ENCODE measurements at regions not wholly inside any gene's neighbourhood (a gene's known extent, or its start where the extent isn't known, plus 50 kb on each side); places are given as distances from the start of the nearest gene placed in this dataset.

GRCh38 chr14:84671776-84672175, 858.2 kb upstream of the FLRT2 start:
- DNase-seq (ENCODE audit: low read depth): no peak

GRCh38 chr14:84674636-84675035, 855.3 kb upstream of the FLRT2 start:
- no peak for DNase-seq (ENCODE audit: low read depth)

- no peak for DNase-seq (ENCODE audit: low read depth)
Measured at GRCh38 chr14:84686550-84686949, 843.4 kb upstream of the FLRT2 start.

GRCh38 chr14:84688297-84689025, 841.5 kb upstream of the FLRT2 start:
- no peak for DNase-seq (ENCODE audit: low read depth)

GRCh38 chr14:84694161-84694560, 835.8 kb upstream of the FLRT2 start:
- DNase-seq (ENCODE audit: low read depth): no peak

DNA sequence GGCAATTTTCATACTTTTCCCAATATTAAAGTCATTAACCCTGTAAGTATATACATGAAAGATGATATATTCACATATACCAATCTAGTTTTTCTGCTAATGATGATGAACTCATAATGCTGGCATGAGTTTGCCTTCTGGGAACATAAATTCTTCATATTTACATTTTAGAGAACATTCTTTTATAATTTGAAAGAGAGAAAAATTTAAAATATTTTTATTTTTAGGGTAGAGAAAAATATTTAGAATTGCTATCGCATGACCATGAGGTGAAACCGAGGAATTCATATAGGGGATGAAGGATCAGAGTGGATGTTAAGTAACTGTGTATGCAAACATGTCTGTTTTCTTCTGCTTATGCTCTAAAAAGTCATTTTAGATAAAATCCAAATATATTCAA, 825.3 kb upstream of the FLRT2 start:
- no peak for DNase-seq (ENCODE audit: low read depth)

DNA sequence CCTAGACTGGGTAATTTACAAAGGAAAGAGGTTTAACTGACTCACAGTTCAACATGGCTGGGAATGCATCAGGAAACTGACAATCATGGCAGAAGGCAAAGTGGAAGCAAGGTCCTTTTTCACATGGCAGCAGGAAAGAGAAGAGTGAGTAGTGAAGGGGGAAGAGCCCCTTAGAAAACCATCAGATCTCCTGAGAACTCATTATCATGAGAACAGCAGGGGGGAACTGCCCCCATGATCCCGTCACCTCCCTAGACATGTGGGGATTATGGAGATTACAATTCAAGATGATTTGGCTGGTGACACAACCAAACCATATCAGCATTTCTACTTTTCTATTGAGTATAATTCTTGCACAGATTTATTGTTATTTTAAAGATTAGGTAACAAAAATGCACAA, 822.1 kb upstream of the FLRT2 start:
- no peak for DNase-seq (ENCODE audit: low read depth)

- no peak for DNase-seq (ENCODE audit: low read depth)
Measured at GRCh38 chr14:84708865-84709264, 821.1 kb upstream of the FLRT2 start.

DNA sequence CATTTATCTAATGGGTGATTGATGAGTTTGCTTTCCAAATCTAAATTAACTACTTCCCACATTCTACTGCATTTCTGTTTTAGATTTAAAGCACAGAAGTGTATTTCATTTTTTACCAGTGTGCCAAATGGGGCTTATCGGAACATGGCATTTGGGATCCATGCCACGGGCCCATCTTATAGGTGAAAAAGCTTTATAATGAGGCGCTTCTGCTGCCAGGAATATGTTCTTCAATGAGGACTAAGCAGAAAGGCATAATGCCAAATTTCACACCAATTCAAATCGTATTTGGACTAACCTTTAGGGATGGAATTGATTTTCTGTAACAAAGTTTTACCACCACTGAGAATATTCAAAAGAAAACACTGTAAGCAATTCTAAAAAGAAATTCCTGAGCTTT, 803.5 kb upstream of the FLRT2 start:
- DNase-seq (ENCODE audit: low read depth): no peak

DNA sequence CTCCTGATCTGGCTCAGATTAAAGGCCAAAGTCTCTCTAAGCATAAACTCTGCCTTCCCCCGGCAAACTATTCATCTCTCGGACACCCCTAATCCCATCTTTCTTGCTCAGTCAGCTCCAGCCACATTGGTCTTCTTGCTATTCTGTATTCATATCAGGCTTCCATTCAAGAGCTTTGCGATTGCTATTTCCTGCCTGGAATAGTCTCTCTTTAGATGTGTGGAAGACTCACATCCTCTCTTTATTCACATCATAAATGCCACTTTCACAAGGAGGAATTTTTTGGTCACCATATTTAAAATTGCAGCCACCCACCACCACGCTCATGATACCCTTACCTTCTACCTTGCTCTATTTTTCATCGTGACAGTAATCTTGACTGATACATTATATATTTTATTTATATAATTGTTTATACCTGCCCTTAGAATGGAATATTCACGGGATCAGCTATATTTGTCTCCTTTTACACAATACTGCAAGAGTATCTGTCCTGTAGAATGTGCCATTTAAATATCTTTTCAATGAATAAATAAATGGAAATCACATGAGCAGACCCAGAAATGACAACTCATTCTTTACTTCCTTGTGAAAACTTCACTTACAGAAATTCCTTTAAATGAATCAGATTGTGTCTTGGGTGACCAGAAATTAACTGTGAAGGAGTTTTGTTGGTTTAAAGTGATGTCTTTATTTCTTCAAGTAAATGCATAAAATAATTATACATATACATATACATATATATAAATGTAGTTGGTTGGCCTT, 780.6 kb upstream of the FLRT2 start:
- DNase-seq (ENCODE audit: low read depth): no peak

DNA sequence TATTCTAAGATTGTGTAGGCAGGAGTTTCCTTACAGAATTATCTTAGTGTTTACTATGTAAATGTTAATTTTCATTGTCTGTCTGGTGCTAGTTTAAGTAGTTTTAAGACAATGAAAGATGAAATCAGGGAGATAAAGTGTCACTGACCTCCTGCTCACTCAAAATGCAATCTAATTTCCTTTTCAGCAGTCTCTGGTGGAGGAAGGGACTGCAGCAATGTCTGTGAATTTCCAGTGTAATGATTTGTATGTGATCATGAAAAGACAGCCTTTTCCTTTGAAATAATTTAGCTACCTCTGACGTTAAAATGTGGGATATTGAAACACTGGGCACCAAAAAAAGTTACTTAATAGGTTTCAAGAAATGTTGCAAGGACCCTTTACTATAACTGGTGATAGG, 779.7 kb upstream of the FLRT2 start:
- DNase-seq (ENCODE audit: low read depth): no peak

DNA sequence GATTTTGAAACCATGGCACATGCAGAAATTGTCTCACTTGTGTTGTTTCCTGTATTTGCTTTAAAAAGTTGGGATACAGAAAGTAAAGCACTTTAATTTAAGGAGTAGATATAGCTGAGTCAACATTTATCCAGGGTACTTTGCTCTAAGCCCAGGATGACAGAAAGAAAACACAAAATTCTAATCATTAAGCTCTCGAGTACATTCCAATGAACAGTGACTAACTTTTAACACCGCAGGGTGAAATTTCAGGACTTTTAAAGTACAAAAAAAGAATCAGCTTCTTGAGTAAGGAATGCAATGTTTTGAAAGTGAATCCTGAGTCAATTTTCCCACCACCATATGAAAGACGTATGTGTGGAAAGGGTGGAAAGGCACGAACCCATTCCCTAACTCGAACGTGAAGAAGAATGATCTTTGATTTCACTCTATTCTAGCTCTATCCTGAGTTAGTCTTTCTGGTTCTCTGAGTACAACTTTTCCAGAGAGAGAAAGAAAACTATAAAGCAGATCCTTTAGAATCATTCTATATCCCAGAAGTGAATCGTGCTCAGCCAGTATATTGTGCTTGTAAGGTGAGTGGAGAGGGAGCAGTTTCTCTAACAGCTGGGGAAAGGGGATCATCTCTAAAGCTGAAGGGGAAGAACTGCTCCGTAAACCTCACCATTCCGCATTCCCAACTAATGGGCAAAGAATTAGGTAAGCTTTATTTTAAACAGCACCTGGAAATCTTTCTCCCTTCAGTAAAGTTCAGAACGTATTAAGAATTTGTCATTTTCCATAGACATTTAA, 779.0 kb upstream of the FLRT2 start:
- no peak for DNase-seq (ENCODE audit: low read depth)

GRCh38 chr14:84751745-84752144, 778.2 kb upstream of the FLRT2 start:
- DNase-seq (ENCODE audit: low read depth): no peak

- no peak for DNase-seq (ENCODE audit: low read depth)
Measured at GRCh38 chr14:84760489-84761126, 769.3 kb upstream of the FLRT2 start.

GRCh38 chr14:84767434-84767833, 762.5 kb upstream of the FLRT2 start:
- no peak for DNase-seq (ENCODE audit: low read depth)

DNA sequence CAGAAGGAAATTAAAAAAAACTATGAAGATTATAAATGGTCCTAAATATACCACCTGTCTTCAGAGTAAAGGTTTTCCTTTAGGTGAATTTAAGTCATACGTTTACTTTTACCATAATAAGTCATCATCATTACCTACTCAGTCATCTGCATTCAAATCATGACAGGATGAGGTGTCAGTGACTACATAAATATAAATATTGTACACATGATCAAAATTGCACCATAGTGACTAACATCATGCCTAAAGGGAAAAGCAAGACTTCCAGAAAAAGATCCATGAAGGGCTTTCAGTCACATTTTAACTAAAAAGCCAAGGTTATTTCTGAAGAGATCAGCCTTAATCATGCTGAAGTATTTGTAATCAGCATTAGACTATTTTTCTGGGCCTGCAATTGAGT, 759.9 kb upstream of the FLRT2 start:
- DNase-seq (ENCODE audit: low read depth): no peak

DNA sequence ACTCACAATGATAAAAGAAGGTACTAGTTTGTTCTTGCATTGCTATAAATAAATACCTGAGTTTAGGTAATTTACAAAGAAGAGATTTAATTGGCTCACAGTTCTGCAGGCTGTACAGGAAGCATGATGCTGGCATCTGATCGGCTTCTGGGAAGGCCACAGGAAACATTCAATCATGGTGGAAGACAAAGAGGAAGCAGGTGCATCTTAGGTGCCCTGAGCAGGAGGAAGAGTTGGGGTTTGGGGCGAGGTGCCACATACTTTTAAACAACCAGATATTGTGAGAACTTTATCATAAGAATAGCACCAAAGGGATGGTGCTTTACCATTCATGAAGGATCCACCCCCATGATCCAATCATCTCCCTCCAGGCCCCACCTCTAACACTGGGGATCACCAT, 752.6 kb upstream of the FLRT2 start:
- DNase-seq (ENCODE audit: low read depth): no peak

GRCh38 chr14:84782902-84783301, 747.0 kb upstream of the FLRT2 start:
- no peak for DNase-seq (ENCODE audit: low read depth)

DNA sequence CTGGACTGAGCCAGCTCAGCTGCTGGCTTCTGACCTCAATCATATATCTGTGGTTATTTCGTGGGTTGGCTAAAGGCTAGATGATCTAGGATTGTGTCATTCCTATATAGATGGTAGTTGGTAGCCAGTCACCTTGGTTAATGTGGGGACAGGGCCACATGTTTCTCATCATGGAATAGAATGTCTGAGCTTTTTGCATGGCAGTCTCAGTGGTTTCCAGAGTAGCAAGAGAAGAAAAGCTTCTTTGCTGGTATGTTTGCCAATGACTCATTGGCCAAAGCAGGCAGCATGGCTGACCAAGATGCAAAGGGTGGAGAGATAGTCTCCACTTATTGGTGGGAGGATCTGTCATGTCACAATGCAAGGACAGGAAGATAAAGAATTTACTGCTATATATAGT, 746.4 kb upstream of the FLRT2 start:
- no peak for DNase-seq (ENCODE audit: low read depth)

DNA sequence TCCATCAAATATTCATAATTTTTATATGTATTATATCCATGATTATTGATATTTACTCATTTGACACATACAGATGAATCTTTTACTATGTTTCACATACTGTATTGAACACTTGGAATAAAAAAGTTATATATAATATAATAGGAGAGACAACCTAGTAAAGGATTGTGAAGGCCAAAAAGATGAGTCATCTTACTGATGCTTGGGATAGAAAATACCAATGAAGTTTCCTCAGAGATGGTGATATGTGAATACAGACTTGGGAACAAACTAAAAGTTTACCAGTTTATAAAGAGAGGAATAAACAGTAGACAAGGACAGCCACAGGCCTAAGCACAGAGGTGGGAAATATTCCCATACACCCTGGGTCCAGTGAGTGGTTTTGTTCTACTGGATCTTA, 743.9 kb upstream of the FLRT2 start:
- no peak for DNase-seq (ENCODE audit: low read depth)

- no peak for DNase-seq (ENCODE audit: low read depth)
Measured at GRCh38 chr14:84789012-84789411, 740.9 kb upstream of the FLRT2 start.

DNA sequence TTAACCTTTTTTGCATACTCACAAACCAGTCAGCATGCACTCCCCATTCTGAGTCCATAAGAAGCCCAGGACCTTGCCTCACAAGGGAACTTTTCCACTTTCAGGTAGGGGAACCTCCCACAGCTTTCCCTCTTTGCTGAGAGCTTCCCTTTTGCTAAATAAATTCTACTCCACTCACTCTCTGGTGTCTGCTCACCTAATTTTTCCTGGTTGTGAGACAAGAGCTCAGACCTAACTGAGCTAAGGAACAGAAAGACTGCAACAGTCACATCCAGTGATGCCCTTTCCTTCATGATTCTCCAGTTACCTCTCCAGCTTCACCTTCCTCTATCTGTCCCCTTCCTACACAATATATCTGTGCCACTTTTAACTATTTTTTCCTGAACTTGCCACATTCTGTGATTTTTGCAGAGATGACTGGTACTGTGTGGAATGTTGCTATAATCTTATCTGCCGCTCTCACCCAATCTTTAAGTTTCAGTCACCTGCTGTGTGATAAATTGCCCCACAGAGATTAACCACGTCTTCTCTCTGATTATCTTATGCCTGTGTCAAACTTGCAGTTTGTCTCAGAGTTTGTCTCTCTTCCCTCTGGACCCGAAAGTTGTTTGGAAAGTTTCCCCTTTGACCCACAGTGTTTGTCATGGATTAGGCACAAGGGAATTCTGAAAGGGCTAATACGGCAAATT, 737.1 kb upstream of the FLRT2 start:
- no peak for DNase-seq (ENCODE audit: low read depth)
